Stimulated activated CD4-positive, alpha-beta T cell treated with anti-CD3 and anti-CD28 coated beads, Interleukin-1b, Interleukin-23, amount 100 ng/mL, for 1 hour (primary cell): ENCODE measurements at regions not wholly inside any gene's neighbourhood (a gene's known extent, or its start where the extent isn't known, plus 50 kb on each side); places are given as distances from the start of the nearest gene placed in this dataset.
"Not testable (repeated sequence)": the region's sequence is repeated elsewhere in the genome, so short reads cannot be mapped to it uniquely, and the experiment has no call there.

Experiments used
- DNase-seq, 2 donors: peaks; one replicate each; pipeline ENCODE4 v3.0.0-alpha.2; 2020; ENCODE audit warnings: low read depth in 2 of 2

DNA sequence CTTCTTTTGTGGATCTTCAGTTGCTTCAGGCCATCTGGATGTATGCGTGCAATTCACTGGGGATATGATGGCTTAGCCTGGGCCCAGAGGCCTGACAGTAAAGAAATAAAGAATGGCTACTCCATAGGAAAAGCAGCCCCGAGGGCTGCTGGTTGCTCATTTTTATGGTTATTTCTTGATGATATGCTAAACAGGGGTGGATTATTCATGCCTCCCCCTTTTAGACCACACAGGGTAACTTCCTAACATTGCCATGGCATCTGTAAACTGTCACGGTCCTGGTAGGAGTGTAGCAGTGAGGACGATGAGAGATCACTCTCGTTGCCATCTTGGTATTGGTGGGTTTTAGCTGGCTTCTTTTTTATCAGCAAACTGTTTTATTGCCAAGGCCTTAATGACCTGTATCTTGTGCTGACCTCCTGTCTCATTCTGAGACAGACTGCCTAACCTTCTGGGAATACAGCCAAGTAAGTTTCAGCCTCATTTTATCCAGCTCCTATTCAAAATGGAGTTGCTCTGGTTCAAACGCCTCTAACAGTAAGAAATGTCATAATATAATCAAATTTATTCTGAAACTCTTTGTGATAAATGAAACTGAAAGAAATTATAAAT, 60.5 kb downstream of the DSEL start:
- no peak for DNase-seq

DNA sequence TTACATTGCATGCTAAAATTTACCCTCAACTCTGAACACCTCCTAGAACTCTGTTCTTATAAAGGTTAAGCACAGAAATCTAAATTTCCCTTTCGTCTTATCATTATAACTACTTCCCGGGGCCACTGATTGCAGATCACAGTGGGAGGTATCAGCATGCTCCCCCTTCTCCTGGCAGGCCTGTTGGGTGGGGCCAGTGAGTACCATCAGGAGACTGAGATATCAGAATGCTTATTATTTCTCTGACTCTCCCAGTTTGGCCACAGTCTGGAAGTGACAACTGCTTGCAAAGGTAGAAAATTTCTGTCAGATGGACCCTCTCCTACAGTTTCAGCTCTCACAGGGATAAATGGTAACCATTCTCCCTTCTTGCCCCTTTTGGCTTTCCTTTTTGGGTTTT, 62.6 kb downstream of the DSEL start:
- DNase-seq = no peak

DNA sequence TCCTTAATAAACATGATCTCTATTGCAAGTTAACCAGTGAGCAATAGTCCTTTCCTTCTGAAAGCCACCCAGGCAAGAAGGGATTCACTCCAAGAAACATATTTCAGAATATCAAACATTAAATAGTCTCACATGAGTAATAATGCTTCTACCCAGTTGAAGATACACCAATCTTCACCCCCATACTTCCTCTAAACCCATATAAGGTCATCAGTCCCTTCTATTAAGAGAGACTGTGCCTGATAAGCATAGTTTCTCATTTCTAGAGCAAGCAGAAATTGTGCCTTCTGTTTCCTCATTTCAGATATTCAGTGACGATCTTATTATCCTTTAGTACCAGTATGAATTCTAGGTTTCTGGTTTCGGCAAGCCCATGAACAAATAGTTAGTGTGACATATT, 64.6 kb downstream of the DSEL start:
- DNase-seq = no peak

- not testable (repeated sequence) for DNase-seq
These were observed 65.4 kb downstream of the DSEL start for GRCh38 chr18:67451101-67451500.

- DNase-seq = no peak
These were observed 82.5 kb downstream of the DSEL start for GRCh38 chr18:67433971-67434370.

DNA sequence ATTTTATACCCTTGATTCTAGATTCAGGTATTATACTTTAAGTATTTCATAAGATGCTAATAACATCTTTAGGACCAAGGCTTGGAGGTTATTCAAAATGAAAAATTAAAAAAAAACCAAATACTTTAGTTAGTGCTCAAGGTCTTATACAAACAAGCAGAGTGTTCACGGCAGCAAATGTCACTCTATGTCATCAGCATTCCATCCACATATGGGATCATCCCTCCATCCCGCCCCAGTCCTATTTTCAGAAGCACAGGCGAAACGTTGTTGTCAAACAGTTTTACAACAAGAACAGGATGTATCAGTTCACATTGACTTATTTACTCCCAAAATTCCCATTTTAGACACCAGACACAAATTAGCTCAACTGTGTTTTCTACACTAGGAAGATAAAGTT, 83.7 kb downstream of the DSEL start:
- DNase-seq = no peak

DNA sequence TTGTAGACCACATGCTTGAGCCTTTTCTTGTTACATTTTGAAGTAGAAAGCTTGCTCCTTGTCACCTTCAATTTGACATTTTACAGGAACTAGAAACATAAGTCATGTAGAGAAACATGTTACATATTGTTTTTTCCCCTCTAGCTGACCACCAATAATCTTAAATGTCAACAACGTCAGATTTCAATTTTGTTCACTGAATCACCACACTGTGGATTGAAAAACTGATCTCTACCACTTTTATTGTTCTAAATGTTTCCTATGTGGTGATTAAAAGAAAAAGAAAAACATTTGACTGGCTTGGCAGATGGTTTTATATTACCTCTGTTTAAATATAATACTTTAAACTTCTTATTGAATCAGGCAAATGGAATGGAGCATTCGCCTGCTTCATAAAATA, 87.7 kb downstream of the DSEL start:
- no peak for DNase-seq

GRCh38 chr18:67428158-67428557, 88.4 kb downstream of the DSEL start:
- no peak for DNase-seq

- no peak for DNase-seq
These were observed 90.0 kb downstream of the DSEL start for GRCh38 chr18:67426486-67426885.

- DNase-seq = no peak
These were observed 90.8 kb downstream of the DSEL start for GRCh38 chr18:67425672-67426071.

DNA sequence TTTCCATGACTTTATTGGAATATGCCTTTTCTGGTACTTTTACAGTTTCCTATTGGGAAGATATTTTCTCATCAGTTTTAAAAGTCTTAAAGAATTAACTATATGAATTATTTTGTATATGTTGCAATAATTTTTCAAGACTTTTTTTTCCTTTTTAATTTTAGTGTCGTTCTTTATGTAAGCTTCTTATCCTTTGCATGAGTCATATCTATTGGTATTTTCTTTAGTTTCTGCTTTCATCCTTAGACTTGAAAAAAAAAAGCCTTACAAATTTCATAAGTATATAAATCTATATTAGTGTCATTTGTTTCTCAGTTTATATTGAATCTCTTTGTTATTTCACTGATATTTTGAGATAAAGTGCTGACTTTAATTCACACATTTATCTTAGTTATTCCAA, 94.9 kb downstream of the DSEL start:
- DNase-seq = no peak

GRCh38 chr18:67417864-67418523, 98.5 kb downstream of the DSEL start:
- DNase-seq = no peak

GRCh38 chr18:67411116-67411515, 105.4 kb downstream of the DSEL start:
- DNase-seq = no peak

GRCh38 chr18:67410075-67411070, 106.1 kb downstream of the DSEL start:
- DNase-seq = no peak

- no peak for DNase-seq
These were observed 108.3 kb downstream of the DSEL start for GRCh38 chr18:67408240-67408639.

- DNase-seq = no peak
These were observed 109.8 kb downstream of the DSEL start for GRCh38 chr18:67406714-67407113.

DNA sequence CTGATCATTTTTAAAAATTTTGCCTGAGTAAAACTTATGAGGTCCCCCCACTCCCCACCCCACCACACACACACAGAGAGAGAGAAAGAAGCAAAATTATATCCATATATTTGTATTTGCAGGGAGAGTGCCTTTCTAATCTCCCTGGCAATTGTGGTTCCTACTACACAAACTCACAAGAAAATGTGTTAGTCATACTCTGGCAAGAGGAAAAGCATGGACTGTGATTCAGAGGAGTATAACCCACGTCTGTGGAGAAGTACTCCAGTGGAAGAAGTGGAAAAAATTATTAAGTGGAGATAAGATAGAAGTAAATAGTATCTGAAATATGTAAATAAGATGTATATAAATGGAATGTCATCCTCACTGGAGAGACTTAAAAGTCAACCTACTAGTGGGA, 114.0 kb downstream of the DSEL start:
- no peak for DNase-seq

DNA sequence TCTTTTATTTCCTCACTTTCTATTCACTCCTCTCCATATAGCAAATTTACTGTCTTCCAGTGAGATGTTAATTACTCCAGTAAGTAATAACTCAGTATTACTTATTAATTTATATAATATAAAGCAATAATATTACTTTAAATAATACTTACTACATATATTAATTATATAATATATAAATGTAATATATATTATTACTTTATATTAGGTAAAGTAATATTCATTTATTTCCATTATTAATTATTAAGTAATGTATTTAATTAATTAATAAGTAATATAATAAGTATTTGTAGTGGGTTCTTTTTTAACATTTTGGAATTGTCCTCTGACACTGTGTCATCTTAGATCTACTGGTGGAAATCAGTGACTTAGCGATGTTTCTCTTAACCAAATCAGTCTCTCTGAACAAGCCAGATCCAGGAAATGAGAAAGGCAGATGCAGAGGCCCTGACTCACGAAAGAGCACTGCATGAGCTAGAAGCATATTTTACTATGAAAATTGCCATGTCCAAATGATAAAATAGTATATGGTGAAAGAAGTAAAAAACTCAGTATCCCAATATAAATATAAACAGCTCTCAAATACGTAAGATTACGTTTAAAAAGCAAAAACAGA, 115.9 kb downstream of the DSEL start:
- DNase-seq = no peak

DNA sequence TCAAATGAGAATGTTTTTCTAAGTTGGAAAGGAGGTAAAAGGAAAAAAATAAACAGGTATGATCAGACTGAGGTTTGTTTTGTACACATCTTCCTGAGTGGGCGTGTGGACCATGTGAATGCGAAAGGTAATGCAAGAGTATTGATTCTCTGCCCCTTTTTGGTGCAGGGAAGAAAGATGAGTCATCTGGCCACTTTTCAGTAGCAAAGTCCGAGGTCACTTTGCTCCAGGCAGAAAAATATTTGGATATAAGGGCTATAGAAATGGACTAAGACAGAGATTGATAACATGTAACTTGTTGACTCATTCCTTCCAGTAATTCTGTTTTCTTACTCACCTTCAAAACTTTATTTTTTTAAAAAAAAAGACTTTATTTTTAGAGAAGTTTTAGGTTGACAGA, 130.5 kb downstream of the DSEL start:
- no peak for DNase-seq

DNA sequence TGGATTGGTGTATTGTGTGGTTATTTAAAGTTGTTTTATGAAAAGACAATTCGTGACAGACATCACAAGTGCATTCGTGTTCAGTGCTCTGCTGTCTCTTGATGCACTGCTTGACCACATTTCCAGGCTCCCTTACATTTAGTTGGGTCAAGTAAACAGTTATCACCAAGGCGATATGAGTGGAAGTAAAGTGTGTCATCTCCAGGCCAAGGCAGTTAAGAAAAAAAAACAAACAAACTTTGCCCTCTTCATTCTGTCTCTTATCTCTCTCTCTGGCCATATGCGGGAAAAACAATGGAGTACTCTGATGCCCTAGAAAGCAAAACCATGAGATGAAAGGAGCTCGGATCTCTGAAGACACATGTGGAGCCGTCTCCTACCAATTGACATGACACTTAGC, 131.1 kb downstream of the DSEL start:
- DNase-seq = no peak

- DNase-seq = not testable (repeated sequence)
These were observed 132.5 kb downstream of the DSEL start for GRCh38 chr18:67384057-67384456.

DNA sequence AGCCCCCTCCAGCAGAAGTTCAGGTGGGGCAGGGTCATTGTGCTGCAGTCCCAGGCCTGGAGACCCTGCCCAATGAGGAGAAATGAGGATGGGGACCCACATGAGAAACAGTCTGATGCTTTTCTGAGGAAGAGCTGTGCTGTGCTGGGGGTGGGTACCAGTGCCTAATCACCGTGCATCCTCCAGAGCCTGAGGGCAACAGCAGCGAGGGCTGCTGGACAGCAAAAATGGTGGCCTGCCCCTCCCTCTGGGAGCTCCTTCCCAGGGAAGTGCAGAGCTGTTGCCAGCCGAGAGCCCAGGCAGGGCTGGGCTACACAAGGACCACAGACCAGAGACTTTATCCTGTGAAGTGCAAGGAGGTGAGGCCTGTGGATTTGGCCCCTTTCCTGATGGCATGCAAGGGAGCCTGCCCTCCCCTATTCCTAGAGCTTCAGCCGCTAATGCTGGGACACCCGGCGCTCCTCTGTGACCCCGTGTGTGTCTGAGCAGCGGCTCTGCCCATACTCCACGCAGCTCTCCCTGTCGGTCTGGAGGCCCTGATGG, 134.8 kb downstream of the DSEL start:
- no peak for DNase-seq
